ENCODE measurements at regions not wholly inside any gene's neighbourhood (a gene's known extent, or its start where the extent isn't known, plus 50 kb on each side); places are given as distances from the start of the nearest gene placed in this dataset.

DNA sequence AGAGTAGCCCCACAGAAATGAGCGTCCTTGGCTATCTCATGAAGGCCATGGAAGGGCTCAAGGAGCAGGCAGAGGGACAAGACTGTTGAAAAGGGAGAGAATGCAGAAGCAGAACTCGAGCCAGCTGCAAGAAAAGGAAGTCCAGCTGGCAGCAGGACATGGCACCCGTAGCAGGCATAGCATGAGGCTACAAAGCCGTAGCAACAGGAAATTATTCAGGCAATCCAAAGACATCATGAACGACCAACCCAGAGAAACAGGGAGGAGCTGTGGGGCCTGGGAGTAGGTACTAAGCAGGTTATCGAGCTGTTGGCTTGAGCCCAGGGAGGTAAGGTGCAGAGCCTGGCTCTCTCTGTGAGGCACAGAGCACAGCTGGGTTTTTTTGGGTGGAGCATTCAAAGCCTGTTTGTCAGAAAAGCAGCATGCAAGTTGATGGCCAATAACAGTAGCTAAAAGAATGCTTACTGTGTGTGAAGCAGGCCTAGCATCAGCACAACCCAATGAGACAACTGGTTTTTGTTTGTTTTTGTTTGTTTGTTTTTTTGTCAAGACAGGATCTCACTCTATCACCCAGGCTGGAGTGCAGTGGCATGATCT, 144.0 kb upstream of the SMAD3 start:
- TF ChIP-seq RBBP5 (IDR thresholded peaks at IDR 0.05; ENCODE audit: borderline replicate concordance, low read depth, low read length) (no peak), EZH2 (IDR thresholded peaks at IDR 0.05; ENCODE audit: low read depth, low read length, severe bottlenecking) (no peak), RXRA (IDR thresholded peaks at IDR 0.05; ENCODE audit: insufficient read depth, low read depth, low read length) (no peak), CEBPB (IDR thresholded peaks at IDR 0.05; ENCODE audit: low read depth, low read length) (no peak), POLR2A (IDR thresholded peaks at IDR 0.05; ENCODE audit: control extremely low read depth in 1 of 2, low read depth in 2 of 2, low read length in 2 of 2) (no peak)
- TF ChIP-seq, protein P1, sequence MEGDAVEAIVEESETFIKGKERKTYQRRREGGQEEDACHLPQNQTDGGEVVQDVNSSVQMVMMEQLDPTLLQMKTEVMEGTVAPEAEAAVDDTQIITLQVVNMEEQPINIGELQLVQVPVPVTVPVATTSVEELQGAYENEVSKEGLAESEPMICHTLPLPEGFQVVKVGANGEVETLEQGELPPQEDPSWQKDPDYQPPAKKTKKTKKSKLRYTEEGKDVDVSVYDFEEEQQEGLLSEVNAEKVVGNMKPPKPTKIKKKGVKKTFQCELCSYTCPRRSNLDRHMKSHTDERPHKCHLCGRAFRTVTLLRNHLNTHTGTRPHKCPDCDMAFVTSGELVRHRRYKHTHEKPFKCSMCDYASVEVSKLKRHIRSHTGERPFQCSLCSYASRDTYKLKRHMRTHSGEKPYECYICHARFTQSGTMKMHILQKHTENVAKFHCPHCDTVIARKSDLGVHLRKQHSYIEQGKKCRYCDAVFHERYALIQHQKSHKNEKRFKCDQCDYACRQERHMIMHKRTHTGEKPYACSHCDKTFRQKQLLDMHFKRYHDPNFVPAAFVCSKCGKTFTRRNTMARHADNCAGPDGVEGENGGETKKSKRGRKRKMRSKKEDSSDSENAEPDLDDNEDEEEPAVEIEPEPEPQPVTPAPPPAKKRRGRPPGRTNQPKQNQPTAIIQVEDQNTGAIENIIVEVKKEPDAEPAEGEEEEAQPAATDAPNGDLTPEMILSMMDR (IDR thresholded peaks at IDR 0.05; ENCODE audit: control extremely low read depth in 1 of 3, insufficient read depth in 1 of 3, low read depth in 1 of 3, low read length in 3 of 3) = no peak
- TF ChIP-seq, protein P2, sequence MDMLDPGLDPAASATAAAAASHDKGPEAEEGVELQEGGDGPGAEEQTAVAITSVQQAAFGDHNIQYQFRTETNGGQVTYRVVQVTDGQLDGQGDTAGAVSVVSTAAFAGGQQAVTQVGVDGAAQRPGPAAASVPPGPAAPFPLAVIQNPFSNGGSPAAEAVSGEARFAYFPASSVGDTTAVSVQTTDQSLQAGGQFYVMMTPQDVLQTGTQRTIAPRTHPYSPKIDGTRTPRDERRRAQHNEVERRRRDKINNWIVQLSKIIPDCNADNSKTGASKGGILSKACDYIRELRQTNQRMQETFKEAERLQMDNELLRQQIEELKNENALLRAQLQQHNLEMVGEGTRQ (IDR thresholded peaks at IDR 0.05; ENCODE audit: low read length) = no peak
- TF ChIP-seq, protein P3, sequence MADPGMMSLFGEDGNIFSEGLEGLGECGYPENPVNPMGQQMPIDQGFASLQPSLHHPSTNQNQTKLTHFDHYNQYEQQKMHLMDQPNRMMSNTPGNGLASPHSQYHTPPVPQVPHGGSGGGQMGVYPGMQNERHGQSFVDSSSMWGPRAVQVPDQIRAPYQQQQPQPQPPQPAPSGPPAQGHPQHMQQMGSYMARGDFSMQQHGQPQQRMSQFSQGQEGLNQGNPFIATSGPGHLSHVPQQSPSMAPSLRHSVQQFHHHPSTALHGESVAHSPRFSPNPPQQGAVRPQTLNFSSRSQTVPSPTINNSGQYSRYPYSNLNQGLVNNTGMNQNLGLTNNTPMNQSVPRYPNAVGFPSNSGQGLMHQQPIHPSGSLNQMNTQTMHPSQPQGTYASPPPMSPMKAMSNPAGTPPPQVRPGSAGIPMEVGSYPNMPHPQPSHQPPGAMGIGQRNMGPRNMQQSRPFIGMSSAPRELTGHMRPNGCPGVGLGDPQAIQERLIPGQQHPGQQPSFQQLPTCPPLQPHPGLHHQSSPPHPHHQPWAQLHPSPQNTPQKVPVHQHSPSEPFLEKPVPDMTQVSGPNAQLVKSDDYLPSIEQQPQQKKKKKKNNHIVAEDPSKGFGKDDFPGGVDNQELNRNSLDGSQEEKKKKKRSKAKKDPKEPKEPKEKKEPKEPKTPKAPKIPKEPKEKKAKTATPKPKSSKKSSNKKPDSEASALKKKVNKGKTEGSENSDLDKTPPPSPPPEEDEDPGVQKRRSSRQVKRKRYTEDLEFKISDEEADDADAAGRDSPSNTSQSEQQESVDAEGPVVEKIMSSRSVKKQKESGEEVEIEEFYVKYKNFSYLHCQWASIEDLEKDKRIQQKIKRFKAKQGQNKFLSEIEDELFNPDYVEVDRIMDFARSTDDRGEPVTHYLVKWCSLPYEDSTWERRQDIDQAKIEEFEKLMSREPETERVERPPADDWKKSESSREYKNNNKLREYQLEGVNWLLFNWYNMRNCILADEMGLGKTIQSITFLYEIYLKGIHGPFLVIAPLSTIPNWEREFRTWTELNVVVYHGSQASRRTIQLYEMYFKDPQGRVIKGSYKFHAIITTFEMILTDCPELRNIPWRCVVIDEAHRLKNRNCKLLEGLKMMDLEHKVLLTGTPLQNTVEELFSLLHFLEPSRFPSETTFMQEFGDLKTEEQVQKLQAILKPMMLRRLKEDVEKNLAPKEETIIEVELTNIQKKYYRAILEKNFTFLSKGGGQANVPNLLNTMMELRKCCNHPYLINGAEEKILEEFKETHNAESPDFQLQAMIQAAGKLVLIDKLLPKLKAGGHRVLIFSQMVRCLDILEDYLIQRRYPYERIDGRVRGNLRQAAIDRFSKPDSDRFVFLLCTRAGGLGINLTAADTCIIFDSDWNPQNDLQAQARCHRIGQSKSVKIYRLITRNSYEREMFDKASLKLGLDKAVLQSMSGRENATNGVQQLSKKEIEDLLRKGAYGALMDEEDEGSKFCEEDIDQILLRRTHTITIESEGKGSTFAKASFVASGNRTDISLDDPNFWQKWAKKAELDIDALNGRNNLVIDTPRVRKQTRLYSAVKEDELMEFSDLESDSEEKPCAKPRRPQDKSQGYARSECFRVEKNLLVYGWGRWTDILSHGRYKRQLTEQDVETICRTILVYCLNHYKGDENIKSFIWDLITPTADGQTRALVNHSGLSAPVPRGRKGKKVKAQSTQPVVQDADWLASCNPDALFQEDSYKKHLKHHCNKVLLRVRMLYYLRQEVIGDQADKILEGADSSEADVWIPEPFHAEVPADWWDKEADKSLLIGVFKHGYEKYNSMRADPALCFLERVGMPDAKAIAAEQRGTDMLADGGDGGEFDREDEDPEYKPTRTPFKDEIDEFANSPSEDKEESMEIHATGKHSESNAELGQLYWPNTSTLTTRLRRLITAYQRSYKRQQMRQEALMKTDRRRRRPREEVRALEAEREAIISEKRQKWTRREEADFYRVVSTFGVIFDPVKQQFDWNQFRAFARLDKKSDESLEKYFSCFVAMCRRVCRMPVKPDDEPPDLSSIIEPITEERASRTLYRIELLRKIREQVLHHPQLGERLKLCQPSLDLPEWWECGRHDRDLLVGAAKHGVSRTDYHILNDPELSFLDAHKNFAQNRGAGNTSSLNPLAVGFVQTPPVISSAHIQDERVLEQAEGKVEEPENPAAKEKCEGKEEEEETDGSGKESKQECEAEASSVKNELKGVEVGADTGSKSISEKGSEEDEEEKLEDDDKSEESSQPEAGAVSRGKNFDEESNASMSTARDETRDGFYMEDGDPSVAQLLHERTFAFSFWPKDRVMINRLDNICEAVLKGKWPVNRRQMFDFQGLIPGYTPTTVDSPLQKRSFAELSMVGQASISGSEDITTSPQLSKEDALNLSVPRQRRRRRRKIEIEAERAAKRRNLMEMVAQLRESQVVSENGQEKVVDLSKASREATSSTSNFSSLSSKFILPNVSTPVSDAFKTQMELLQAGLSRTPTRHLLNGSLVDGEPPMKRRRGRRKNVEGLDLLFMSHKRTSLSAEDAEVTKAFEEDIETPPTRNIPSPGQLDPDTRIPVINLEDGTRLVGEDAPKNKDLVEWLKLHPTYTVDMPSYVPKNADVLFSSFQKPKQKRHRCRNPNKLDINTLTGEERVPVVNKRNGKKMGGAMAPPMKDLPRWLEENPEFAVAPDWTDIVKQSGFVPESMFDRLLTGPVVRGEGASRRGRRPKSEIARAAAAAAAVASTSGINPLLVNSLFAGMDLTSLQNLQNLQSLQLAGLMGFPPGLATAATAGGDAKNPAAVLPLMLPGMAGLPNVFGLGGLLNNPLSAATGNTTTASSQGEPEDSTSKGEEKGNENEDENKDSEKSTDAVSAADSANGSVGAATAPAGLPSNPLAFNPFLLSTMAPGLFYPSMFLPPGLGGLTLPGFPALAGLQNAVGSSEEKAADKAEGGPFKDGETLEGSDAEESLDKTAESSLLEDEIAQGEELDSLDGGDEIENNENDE (IDR thresholded peaks at IDR 0.05; ENCODE audit: insufficient replicate concordance, low read length) = no peak
